NT2/D1 (cell line): ENCODE measurements at regions not wholly inside any gene's neighbourhood (a gene's known extent, or its start where the extent isn't known, plus 50 kb on each side); places are given as distances from the start of the nearest gene placed in this dataset.

Source experiments
- DNase-seq: peaks from one replicate; pipeline ENCODE4 v3.0.0-alpha.2; 2011; ENCODE audit warnings: low read depth, low spot score
- H3K27me3 ChIP-seq: 2 replicates; pipeline ENCODE4 v1.6.0; 2011; ENCODE audit warnings: mild to moderate bottlenecking; ENCODE audit not compliant: insufficient read length, insufficient read depth
- H3K36me3 ChIP-seq: 2 replicates; pipeline ENCODE4 v1.6.1; 2011; ENCODE audit warnings: mild to moderate bottlenecking, low read length, mixed read lengths; ENCODE audit not compliant: insufficient read depth, insufficient read length
- H3K4me1 ChIP-seq: 2 replicates; pipeline ENCODE4 v1.5.1; 2011; ENCODE audit not compliant: insufficient read depth, insufficient read length
- H3K4me3 ChIP-seq: 2 replicates; pipeline ENCODE4 v1.5.1; 2011; ENCODE audit warnings: low read depth; ENCODE audit not compliant: insufficient read length
- H3K9ac ChIP-seq: 2 replicates; pipeline ENCODE4 v1.6.0; 2011; ENCODE audit warnings: low read depth; ENCODE audit not compliant: insufficient read length
- H3K9me3 ChIP-seq: 2 replicates; pipeline ENCODE4 v1.5.1; 2011; ENCODE audit warnings: mild to moderate bottlenecking, low read length; ENCODE audit not compliant: insufficient read depth
- SUZ12 ChIP-seq: IDR thresholded peaks from 2 replicates; pipeline ENCODE4 v1.6.1; 2011; ENCODE audit not compliant: insufficient read length, insufficient read depth; ENCODE audit errors: extremely low read depth
- YY1 ChIP-seq: IDR thresholded peaks from 2 replicates; pipeline ENCODE4 v1.6.1; 2011; ENCODE audit not compliant: insufficient read length, insufficient read depth
- ZNF274 ChIP-seq: IDR thresholded peaks from 2 replicates; pipeline ENCODE4 v1.6.1; 2011; ENCODE audit warnings: mild to moderate bottlenecking, low read depth, low read length

GRCh38 chr6:37555040-37555781 is 55.5 kb upstream of the CCDC167 start:
- Histone ChIP-seq H3K9me3 (no peaks in the 10 kb centered on the region), H3K4me3 (no peak overlapping the region), H3K36me3 (no peaks in the 10 kb centered on the region), H3K4me1 (peaks cover 9% of the 10 kb centered on the region), H3K9ac (no peak overlapping the region), H3K27me3 (no peaks in the 10 kb centered on the region)
- DNase-seq: no peak
- TF ChIP-seq YY1 (no peak), SUZ12 (no peak)

- no peak overlapping the region for H3K4me3 ChIP-seq
- H3K9ac ChIP-seq: no peak overlapping the region
- H3K4me1 ChIP-seq: peaks cover 9% of the 10 kb centered on the region
- no peak for DNase-seq
- no peaks in the 10 kb centered on the region for H3K9me3 ChIP-seq
- H3K36me3 ChIP-seq: no peaks in the 10 kb centered on the region
- H3K27me3 ChIP-seq: no peaks in the 10 kb centered on the region
- no peak for TF ChIP-seq YY1
- no peak for TF ChIP-seq ZNF274
- no peak for TF ChIP-seq SUZ12
These were observed 54.8 kb upstream of the CCDC167 start for GRCh38 chr6:37554480-37554819.

- no peaks in the 10 kb centered on the region for H3K36me3 ChIP-seq
- no peak overlapping the region for H3K4me3 ChIP-seq
- peaks cover 14% of the 10 kb centered on the region for H3K4me1 ChIP-seq
- no peak overlapping the region for H3K9ac ChIP-seq
- no peak for DNase-seq
- H3K9me3 ChIP-seq: no peaks in the 10 kb centered on the region
- no peaks in the 10 kb centered on the region for H3K27me3 ChIP-seq
- TF ChIP-seq SUZ12 (no peak), ZNF274 (no peak), YY1 (no peak)
These were observed 52.6 kb upstream of the CCDC167 start for GRCh38 chr6:37552267-37552666.

GRCh38 chr6:37551867-37552266 is 52.2 kb upstream of the CCDC167 start:
- Histone ChIP-seq H3K9me3 (no peaks in the 10 kb centered on the region), H3K27me3 (no peaks in the 10 kb centered on the region), H3K36me3 (no peaks in the 10 kb centered on the region), H3K9ac (no peak overlapping the region), H3K4me1 (peaks cover 14% of the 10 kb centered on the region), H3K4me3 (no peak overlapping the region)
- DNase-seq: no peak
- no peak for TF ChIP-seq YY1
- TF ChIP-seq SUZ12: no peak
- TF ChIP-seq ZNF274: no peak

GRCh38 chr6:37551446-37551845 is 51.8 kb upstream of the CCDC167 start:
- no peak overlapping the region for H3K9ac ChIP-seq
- H3K4me3 ChIP-seq: no peak overlapping the region
- no peaks in the 10 kb centered on the region for H3K27me3 ChIP-seq
- H3K36me3 ChIP-seq: no peaks in the 10 kb centered on the region
- H3K9me3 ChIP-seq: no peaks in the 10 kb centered on the region
- no peak for TF ChIP-seq SUZ12
- H3K4me1 ChIP-seq: peaks cover 14% of the 10 kb centered on the region
- DNase-seq: no peak

GRCh38 chr6:37551002-37551401 is 51.3 kb upstream of the CCDC167 start:
- H3K36me3 ChIP-seq: no peaks in the 10 kb centered on the region
- DNase-seq: no peak
- TF ChIP-seq YY1 (no peak), ZNF274 (no peak), SUZ12 (no peak)
- H3K27me3 ChIP-seq: no peaks in the 10 kb centered on the region
- H3K4me1 ChIP-seq: peaks cover 18% of the 10 kb centered on the region
- H3K9ac ChIP-seq: no peak overlapping the region
- H3K9me3 ChIP-seq: no peaks in the 10 kb centered on the region
- no peak overlapping the region for H3K4me3 ChIP-seq

- H3K9me3 ChIP-seq: no peaks in the 10 kb centered on the region
- peaks cover 19% of the 10 kb centered on the region for H3K4me1 ChIP-seq
- TF ChIP-seq YY1 (no peak), ZNF274 (no peak), SUZ12 (no peak)
- no peak overlapping the region for H3K4me3 ChIP-seq
- H3K36me3 ChIP-seq: no peaks in the 10 kb centered on the region
- no peak overlapping the region for H3K9ac ChIP-seq
- no peaks in the 10 kb centered on the region for H3K27me3 ChIP-seq
- no peak for DNase-seq
These were observed 50.6 kb upstream of the CCDC167 start for GRCh38 chr6:37550191-37550831.

- H3K27me3 ChIP-seq: no peaks in the 10 kb centered on the region
- H3K9ac ChIP-seq: no peak overlapping the region
- no peak for DNase-seq
- H3K4me3 ChIP-seq: no peak overlapping the region
- H3K4me1 ChIP-seq: peaks cover 17% of the 10 kb centered on the region
- no peaks in the 10 kb centered on the region for H3K36me3 ChIP-seq
- TF ChIP-seq SUZ12: no peak
- TF ChIP-seq ZNF274: no peak
- no peak for TF ChIP-seq YY1
- no peaks in the 10 kb centered on the region for H3K9me3 ChIP-seq
These were observed 49.9 kb upstream of the CCDC167 start for GRCh38 chr6:37549558-37549957.
